Skeletal muscle satellite cell (primary cell): ENCODE measurements at regions not wholly inside any gene's neighbourhood (a gene's known extent, or its start where the extent isn't known, plus 50 kb on each side); places are given as distances from the start of the nearest gene placed in this dataset.

ENCODE experiments used
- H3K27me3 ChIP-seq: 2 replicates; pipeline ENCODE4 v1.7.0; 2013; ENCODE audit warnings: low read length; ENCODE audit not compliant: control insufficient read depth, insufficient read depth
- H3K36me3 ChIP-seq: 2 replicates; pipeline ENCODE4 v1.7.0; 2013; ENCODE audit warnings: mild to moderate bottlenecking, control low read depth, low read length; ENCODE audit not compliant: insufficient read depth
- H3K4me1 ChIP-seq: 2 replicates; pipeline ENCODE4 v1.7.0; 2013; ENCODE audit warnings: low read length; ENCODE audit not compliant: control insufficient read depth, insufficient read depth
- H3K4me2 ChIP-seq: 2 replicates; pipeline ENCODE4 v1.7.0; 2013; ENCODE audit warnings: mild to moderate bottlenecking, low read length
- H3K4me3 ChIP-seq: 2 replicates; pipeline ENCODE4 v1.7.0; 2013; ENCODE audit warnings: low read length
- H3K9ac ChIP-seq: 2 replicates; pipeline ENCODE4 v1.7.0; 2013; ENCODE audit warnings: mild to moderate bottlenecking, low read depth, low read length, moderate library complexity
- H3K9me3 ChIP-seq: replicated peaks from 2 replicates; pipeline ENCODE4 v1.7.0; 2013; ENCODE audit warnings: mild to moderate bottlenecking, control low read depth, low read length

DNA sequence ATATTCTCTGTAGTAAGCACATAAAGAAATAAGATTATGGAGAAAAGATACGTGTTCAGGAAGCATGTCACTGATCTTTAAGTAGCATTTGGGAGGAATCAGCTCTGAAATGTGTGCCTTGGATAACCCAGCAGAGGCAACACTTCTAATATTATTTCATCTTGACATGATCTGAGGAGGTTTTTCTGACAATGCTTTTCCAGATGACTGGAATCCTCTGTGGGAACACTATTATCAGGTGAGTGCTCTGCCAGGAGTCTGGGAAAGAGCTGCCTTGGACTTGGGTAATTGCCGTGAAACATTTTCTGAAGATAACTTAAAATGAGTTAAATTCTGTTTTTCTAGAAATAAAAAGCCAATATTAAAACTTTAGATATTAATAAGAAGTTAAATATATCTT is 78.2 kb upstream of the QRFPR start:
- Histone ChIP-seq H3K9ac (no peak overlapping the region), H3K36me3 (no peaks in the 10 kb centered on the region), H3K4me3 (no peak overlapping the region), H3K4me2 (no peak overlapping the region), H3K27me3 (peaks cover 67% of the 10 kb centered on the region), H3K9me3 (no peaks in the 10 kb centered on the region), H3K4me1 (no peaks in the 10 kb centered on the region)

- no peaks in the 10 kb centered on the region for H3K4me1 ChIP-seq
- no peak overlapping the region for H3K4me3 ChIP-seq
- no peaks in the 10 kb centered on the region for H3K9me3 ChIP-seq
- H3K27me3 ChIP-seq, result peaks cover 80% of the 10 kb centered on the region
- no peaks in the 10 kb centered on the region for H3K36me3 ChIP-seq
- H3K9ac ChIP-seq, result no peak overlapping the region
- no peak overlapping the region for H3K4me2 ChIP-seq
These were observed 76.6 kb upstream of the QRFPR start for GRCh38 chr4:121457278-121457875.

GRCh38 chr4:121455285-121455684 is 74.5 kb upstream of the QRFPR start:
- Histone ChIP-seq H3K4me3 (no peak overlapping the region), H3K9me3 (no peaks in the 10 kb centered on the region), H3K27me3 (peaks cover 65% of the 10 kb centered on the region), H3K4me1 (no peaks in the 10 kb centered on the region), H3K4me2 (no peak overlapping the region), H3K9ac (no peak overlapping the region), H3K36me3 (no peaks in the 10 kb centered on the region)

GRCh38 chr4:121454251-121454979 is 73.6 kb upstream of the QRFPR start:
- Histone ChIP-seq H3K9ac (no peak overlapping the region), H3K36me3 (no peaks in the 10 kb centered on the region), H3K4me2 (no peak overlapping the region), H3K27me3 (peaks cover 62% of the 10 kb centered on the region), H3K4me1 (no peaks in the 10 kb centered on the region), H3K9me3 (no peaks in the 10 kb centered on the region), H3K4me3 (no peak overlapping the region)

- H3K27me3 ChIP-seq, result peaks cover 45% of the 10 kb centered on the region
- H3K4me1 ChIP-seq, result no peaks in the 10 kb centered on the region
- no peaks in the 10 kb centered on the region for H3K36me3 ChIP-seq
- H3K4me3 ChIP-seq, result no peak overlapping the region
- H3K9me3 ChIP-seq, result no peaks in the 10 kb centered on the region
- H3K4me2 ChIP-seq, result no peak overlapping the region
- H3K9ac ChIP-seq, result no peak overlapping the region
These were observed 70.5 kb upstream of the QRFPR start for GRCh38 chr4:121451310-121451709.

GRCh38 chr4:121449416-121449815 is 68.6 kb upstream of the QRFPR start:
- Histone ChIP-seq H3K9ac (no peak overlapping the region), H3K9me3 (no peaks in the 10 kb centered on the region), H3K4me1 (no peaks in the 10 kb centered on the region), H3K27me3 (peaks cover 33% of the 10 kb centered on the region), H3K4me3 (no peak overlapping the region), H3K4me2 (no peak overlapping the region), H3K36me3 (no peaks in the 10 kb centered on the region)

DNA sequence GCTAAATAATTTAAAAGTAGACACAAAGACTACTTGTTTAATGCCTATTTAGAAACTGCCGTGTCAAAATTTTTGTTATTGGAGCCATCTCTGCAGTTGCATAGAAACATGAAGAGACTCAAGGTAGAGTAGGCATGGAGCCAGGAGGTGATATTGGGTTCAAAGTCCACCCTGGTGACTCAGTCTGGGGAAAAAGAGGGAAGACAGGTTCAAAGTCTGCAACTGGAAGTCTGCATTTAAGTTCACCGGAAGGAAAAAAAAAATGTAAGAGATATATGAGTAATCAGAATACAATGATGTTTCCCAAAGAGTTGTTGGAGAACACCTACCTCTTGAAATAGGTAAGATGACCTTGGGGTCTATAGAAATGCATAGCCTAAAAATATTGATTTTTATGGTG is 67.4 kb upstream of the QRFPR start:
- Histone ChIP-seq H3K4me1 (no peaks in the 10 kb centered on the region), H3K4me2 (no peak overlapping the region), H3K4me3 (no peak overlapping the region), H3K9ac (no peak overlapping the region), H3K36me3 (no peaks in the 10 kb centered on the region), H3K27me3 (peaks cover 21% of the 10 kb centered on the region), H3K9me3 (no peaks in the 10 kb centered on the region)

GRCh38 chr4:121439669-121440068 is 58.9 kb upstream of the QRFPR start:
- no peaks in the 10 kb centered on the region for H3K36me3 ChIP-seq
- no peaks in the 10 kb centered on the region for H3K27me3 ChIP-seq
- H3K4me3 ChIP-seq, result no peak overlapping the region
- H3K4me1 ChIP-seq, result no peaks in the 10 kb centered on the region
- H3K4me2 ChIP-seq, result no peak overlapping the region
- no peaks in the 10 kb centered on the region for H3K9me3 ChIP-seq
- H3K9ac ChIP-seq, result no peak overlapping the region
